Epithelial cell of proximal tubule (primary cell): ENCODE measurements at regions not wholly inside any gene's neighbourhood (a gene's known extent, or its start where the extent isn't known, plus 50 kb on each side); places are given as distances from the start of the nearest gene placed in this dataset.

Experiments used
- DNase-seq: peaks from one replicate; pipeline ENCODE4 v3.0.0-alpha.2; 2011; ENCODE audit warnings: low read depth
- H3K4me3 ChIP-seq: 2 replicates; pipeline ENCODE4 v1.5.1; 2011; ENCODE audit warnings: low read depth, mild to moderate bottlenecking, low read length
- TF ChIP-seq, protein P1 (sequence below): conservative IDR thresholded peaks from 2 replicates; pipeline ENCODE4 v1.5.1; 2012; ENCODE audit warnings: low read depth, mild to moderate bottlenecking, low read length

DNA sequence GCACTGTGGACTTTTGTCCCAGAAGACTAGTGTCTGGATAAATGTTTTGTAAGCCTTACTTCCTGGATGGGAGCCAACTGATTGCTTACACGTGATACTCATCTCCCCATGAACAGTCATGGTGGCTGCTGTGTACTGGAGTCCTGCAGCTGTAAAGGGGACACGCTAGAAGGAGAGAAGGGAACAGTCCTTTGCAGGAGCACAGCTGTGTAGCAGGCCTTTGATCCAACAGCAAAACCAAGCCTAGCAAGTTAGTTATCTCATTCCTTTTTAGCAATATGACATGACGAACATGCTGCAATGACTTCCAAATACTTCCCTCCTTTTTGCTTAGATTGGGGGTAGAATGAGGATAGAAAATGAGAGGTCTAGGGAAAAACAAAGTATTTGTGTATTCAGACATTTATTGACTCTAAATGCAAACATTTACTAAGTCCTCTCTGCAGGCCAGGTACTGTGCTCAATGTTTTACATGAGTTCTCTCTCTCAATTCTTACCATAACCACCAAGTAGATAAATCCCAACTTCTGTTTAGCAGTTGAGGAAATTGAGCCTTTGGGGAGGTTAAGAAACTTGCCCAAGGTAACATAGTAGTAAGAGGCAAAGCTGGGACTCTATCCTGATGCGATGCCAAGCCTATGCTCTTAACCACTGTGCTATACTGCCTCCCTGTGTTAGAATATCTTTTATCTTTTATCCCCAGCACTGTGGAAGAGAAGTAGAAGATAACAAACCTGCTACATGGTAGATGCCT is 55.4 kb upstream of the CD28 start:
- TF ChIP-seq, protein P1, sequence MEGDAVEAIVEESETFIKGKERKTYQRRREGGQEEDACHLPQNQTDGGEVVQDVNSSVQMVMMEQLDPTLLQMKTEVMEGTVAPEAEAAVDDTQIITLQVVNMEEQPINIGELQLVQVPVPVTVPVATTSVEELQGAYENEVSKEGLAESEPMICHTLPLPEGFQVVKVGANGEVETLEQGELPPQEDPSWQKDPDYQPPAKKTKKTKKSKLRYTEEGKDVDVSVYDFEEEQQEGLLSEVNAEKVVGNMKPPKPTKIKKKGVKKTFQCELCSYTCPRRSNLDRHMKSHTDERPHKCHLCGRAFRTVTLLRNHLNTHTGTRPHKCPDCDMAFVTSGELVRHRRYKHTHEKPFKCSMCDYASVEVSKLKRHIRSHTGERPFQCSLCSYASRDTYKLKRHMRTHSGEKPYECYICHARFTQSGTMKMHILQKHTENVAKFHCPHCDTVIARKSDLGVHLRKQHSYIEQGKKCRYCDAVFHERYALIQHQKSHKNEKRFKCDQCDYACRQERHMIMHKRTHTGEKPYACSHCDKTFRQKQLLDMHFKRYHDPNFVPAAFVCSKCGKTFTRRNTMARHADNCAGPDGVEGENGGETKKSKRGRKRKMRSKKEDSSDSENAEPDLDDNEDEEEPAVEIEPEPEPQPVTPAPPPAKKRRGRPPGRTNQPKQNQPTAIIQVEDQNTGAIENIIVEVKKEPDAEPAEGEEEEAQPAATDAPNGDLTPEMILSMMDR = peak; percentile 68
- peak; percentile 43 for DNase-seq
- H3K4me3 ChIP-seq = no peak overlapping the region

- no peak overlapping the region for H3K4me3 ChIP-seq
- no peak for DNase-seq
- TF ChIP-seq, protein P1 = no peak
Observed at GRCh38 chr2:203651621-203652020, 54.8 kb upstream of the CD28 start.

GRCh38 chr2:203654826-203655225 is 51.6 kb upstream of the CD28 start:
- DNase-seq = no peak
- TF ChIP-seq, protein P1 = no peak
- no peak overlapping the region for H3K4me3 ChIP-seq

DNA sequence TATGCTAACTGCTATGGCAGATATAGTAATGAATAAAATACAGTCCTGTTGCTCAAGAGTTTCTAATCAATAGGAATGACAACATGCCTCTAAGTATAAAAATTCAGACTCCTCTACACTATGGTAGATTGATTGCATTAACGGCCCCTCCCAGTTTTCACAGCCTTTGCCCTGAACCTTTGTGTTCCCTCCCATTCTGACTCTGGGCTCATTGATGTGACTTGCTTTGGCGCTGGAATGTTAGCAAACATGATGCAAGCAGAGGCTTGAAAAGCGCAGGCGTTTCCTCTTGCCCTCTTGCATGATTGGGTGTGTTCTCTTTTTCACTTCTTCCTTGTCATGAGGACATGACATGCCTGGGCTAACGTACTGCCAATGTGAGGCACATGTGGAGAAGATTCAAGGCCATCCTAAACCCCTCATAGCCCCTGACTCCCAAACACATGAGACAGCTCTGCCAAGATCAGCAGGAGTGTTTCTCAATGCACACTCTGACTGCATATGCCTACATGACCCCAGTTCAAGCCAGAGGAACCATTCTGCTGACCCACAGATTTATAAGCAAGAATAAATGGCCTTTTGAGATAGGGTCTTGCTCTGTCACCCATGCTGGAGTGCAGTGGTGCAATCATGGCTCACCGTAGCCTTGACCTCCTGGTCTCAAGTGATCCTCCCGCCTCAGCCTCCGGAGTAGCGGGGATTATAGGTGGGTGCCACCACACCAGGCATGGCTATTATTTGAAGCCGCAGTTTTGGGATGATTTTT is 49.7 kb upstream of the CD28 start:
- TF ChIP-seq, protein P1 = no peak
- H3K4me3 ChIP-seq = no peak overlapping the region
- DNase-seq = no peak
